Fibroblast of skin of right quadriceps (primary cell): ENCODE measurements at regions not wholly inside any gene's neighbourhood (a gene's known extent, or its start where the extent isn't known, plus 50 kb on each side); places are given as distances from the start of the nearest gene placed in this dataset.
A peak's percentile ranks its signal among the peaks of the same experiment; 100 is the strongest.

Source experiments
- DNase-seq: peaks from one replicate; pipeline ENCODE4 v3.0.0-alpha.2; 2013

DNA sequence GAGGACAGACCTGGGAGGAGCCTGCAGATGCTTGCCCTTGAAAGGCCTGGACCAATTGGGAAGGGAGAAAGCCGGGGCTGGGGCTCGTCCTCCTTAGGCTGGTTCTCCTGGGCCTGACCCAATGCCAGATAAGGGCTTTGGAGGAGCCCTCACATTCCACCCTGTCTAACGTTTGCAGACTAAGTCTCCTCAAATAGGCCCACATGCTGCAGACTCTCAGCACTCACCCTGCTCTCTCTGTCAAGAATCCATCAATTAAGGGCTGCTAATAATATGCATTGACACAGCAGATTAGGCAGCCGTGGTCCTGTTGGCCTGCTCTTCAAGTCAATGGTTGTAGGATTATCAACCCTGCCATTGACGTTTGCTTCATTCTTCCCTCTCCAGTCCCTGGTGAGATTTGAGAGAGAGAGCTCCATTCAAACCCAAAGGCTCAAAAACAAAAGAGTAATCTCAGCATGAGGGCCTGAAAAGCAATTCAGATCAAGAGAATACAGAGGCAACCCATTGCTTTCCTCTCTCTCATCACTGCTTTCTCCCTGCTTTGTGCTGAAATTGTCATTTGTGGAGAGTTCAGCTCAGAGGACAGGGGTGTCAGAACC lies 167.6 kb downstream of the INSIG2 start:
- no peak for DNase-seq

DNA sequence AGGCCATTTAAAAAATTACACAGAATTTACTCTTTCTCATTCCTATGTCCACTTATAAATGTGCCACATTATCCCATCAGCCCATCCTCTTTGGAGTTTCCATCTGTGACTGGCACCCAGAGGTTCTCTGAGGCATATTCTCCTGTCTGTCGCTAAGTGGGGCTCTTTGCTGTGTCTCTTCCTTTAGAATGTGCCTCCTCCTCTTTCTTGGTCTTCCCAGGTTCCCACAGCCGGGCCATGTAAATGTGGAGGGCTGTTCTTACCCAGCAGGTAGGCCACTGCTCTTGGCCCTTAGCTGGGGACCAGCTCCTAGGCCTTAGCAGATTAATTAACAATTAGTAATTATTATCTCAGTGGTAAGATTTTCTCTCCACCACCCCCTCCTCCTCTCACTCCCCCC lies 167.0 kb downstream of the INSIG2 start:
- DNase-seq, result no peak

- DNase-seq, result no peak
Observed at GRCh38 chr2:118254116-118254515, 165.8 kb downstream of the INSIG2 start.

- DNase-seq, result peak; percentile 88
Observed at GRCh38 chr2:118251427-118251826, 163.2 kb downstream of the INSIG2 start.

DNA sequence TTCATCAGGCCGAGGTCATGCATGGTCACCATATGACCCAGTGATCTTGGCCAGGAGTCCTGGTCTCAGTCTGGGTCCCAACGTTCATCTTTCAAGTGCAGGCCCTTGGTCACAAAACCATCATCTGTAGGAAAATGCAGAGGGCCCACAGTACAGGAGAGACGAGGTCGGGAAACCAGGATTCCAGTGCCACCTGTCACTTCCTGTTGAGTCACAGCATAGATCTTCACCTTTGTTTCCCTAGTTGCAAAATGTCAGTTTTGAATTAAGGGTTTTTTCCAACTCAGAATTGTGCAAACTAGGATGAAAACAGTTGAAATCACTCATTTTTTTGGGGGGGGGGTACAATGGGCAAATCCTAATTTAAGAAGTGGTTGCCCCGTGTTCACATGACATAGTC lies 162.2 kb downstream of the INSIG2 start:
- peak; percentile 38 for DNase-seq

DNA sequence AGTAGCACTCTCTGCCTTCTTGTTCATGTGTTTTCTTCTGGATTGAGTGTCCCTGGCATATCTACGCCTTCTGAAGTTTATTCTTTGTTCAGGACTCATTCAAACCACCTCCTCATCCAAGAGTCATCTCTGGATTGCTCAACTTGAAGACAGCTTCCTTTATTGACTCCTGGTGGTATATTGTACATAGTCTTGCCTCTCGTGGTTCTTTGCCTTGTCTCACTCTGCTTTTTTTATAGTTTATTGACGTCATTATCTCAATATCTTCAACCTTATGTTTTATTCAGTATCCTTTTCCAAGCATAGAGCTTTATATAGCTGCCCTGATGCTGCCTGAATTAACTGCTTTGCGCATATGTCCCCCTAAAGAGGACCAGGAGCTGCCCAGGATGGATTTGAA lies 161.7 kb downstream of the INSIG2 start:
- DNase-seq, result peak; percentile 88

- DNase-seq, result peak; percentile 93
Observed at GRCh38 chr2:118249531-118249930, 161.3 kb downstream of the INSIG2 start.

DNA sequence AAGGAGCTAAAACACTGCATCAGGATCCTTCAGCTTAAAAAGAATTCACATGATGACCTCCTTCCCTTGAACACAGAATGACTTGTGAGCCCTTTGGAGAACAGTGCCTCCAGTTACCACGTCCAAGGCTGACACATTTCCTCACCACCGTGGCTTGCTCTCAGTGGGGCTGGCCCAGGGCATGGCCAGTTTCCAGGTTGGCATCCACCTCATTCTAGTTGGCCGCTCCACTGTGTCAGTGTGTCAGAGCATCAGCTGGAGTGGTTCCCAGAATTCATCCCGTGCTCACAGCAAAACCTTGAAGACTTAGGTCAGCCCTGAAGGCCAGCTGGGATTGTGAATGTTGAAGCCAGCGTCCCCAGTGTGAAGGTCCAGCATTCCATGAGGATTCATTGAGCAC lies 158.5 kb downstream of the INSIG2 start:
- peak; percentile 9 for DNase-seq

DNA sequence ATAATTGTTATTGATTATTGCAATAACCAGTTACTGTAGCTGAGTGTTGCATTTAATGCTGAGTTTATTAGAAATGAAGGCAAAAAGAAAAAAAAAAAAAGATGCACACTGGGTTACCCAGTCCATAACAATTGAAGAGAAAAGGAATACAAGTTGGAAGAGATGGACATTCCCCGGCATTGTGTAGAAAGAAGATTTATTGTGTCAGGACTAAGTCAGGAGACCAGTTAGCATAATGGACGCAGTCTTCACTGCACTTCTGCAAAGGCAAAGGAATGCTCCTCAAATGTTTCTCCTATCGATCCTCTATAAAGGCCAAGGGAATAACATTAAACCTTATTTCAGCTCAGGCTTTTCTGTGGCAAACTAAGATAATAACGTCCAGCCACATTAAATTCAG lies 157.8 kb downstream of the INSIG2 start:
- no peak for DNase-seq

GRCh38 chr2:118244686-118245085 lies 156.4 kb downstream of the INSIG2 start:
- DNase-seq, result no peak

- DNase-seq, result no peak
Observed at GRCh38 chr2:118243031-118243430, 154.8 kb downstream of the INSIG2 start.

DNA sequence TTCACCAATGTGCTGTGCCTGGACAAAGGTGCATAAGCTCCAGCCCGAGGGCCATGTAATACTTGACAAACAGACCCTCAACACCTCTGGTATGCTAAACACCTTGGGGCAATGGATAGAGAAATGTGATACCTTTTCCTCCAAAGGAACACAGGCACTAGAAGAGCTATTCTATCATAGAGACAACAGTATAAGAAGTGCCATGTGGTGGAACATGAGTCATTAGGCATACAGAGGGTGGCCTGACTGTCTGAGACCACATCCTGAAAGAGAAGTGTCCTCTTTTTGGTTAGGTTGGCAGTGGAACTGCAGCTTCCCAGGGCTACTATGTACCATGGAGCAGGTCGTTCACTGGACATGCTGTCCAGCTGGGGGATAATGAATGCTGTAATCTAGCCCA lies 153.9 kb downstream of the INSIG2 start:
- peak; percentile 36 for DNase-seq

GRCh38 chr2:118241128-118241527 lies 152.9 kb downstream of the INSIG2 start:
- DNase-seq, result no peak

GRCh38 chr2:118240276-118240675 lies 152.0 kb downstream of the INSIG2 start:
- DNase-seq, result no peak

DNA sequence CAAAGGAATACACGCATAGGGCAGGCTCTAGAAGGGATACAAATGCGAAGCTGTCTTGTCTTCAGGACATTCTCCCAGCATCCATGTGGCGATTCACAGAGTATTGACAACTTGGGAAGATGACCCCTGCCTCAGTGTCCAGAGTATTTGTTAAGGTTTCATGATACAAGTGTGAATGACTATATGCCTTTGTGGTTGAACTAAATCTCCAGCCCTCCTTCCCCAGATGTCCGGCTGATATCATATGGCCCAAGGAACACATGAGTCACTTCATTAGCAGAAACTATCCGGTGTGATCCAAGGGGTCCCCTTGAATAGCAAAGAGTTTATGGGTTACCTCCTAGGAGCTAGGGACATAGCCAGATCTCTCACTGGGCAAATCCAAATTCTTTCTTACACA lies 151.0 kb downstream of the INSIG2 start:
- no peak for DNase-seq

DNA sequence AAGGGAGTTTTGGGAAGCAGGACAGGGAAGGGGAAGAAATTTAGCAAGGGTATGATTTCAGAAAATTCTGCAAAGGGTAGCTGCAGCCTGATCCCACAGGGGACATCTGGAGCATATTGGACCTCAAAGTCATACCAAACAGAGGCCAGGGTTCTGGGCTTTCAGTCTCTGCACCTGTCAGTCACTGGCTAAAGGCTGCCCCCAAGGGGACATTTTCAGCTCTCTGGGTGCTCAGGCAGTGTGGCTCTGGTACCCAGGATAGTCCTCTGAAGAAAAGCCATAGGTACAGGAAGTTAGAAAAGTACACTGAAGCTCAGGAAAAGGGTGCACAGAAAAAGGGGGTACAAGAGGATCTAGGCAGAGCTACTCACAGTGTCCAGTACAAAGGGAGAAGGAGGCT lies 149.2 kb downstream of the INSIG2 start:
- no peak for DNase-seq

- DNase-seq, result no peak
Observed at GRCh38 chr2:118232796-118233195, 144.5 kb downstream of the INSIG2 start.

DNA sequence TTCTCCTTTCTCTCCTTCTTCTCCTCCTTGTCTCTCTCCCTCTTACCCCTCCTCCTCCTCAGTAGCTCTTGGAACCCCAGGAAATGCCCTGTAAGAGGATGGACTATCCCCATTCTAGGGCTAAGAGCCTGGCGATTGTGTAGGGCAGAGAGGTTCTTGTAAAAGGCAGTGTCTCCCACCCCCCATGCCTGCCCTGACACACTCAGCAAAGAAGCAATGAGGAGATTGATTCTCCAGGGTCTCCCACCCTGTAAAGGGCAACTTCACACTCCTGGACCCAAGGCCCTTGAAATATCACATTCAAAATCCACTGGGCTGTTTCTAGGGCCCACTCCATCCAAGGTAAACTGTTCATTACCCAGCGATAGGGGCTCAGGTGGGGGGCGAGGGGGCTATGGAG lies 144.1 kb downstream of the INSIG2 start:
- DNase-seq, result no peak

- no peak for DNase-seq
Observed at GRCh38 chr2:118231759-118232158, 143.5 kb downstream of the INSIG2 start.

DNA sequence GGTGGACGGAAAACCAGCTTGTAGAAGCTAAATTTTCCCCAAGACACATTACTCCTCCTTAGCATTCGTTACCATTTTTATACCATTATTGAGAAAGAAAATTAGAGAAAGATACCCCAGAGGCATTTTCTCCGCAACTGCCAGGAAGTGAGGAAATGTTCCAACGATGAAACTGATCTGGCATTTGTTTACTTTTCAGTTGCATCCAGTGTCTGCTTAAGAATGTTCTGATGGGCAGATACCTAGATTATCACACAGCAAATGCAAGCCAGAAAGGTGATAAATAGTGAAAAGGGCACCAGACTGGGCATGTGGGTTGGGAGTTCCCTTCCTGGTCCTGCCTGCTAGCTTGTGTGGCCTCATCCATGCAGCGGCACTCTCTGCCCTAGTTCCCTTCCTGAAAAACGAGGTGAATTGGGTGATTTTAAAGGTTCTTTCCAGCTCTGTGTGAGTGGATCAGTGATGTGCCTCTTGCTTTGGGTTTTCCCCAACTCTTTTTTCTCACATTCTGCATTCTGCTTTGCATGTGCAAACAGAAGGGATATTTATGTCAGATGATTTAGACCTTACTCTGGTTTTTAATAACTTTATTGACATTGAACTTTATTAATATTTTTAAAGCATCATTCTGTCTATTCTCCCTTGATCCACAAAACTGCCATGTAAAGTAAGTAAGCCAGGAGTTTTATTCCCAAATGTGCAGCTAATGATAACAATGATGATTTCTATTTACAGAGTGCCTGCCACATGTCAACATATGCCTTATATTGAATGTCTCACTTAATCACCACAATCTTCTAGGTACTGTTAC lies 139.6 kb downstream of the INSIG2 start:
- no peak for DNase-seq

DNA sequence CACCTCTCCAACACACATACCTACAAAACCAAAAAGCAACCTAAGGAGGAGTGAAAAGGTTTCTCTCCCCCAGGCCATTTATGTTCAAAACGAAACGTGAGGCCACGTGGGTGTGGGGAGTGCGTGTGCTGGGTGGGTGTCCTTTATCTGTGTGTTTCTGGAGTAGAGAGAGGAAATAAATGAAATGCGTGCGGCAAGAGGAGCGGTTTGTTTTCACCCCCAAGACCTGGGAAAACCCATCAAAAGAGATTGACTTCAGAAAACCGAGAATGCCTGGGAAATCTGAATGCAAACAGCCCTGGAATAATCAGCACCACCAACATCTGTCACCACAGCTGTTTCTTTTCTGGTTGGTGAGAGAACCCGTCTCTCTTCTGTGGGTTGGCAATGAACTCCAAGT lies 137.4 kb downstream of the INSIG2 start:
- no peak for DNase-seq

- no peak for DNase-seq
Observed at GRCh38 chr2:118224895-118225311, 136.6 kb downstream of the INSIG2 start.

DNA sequence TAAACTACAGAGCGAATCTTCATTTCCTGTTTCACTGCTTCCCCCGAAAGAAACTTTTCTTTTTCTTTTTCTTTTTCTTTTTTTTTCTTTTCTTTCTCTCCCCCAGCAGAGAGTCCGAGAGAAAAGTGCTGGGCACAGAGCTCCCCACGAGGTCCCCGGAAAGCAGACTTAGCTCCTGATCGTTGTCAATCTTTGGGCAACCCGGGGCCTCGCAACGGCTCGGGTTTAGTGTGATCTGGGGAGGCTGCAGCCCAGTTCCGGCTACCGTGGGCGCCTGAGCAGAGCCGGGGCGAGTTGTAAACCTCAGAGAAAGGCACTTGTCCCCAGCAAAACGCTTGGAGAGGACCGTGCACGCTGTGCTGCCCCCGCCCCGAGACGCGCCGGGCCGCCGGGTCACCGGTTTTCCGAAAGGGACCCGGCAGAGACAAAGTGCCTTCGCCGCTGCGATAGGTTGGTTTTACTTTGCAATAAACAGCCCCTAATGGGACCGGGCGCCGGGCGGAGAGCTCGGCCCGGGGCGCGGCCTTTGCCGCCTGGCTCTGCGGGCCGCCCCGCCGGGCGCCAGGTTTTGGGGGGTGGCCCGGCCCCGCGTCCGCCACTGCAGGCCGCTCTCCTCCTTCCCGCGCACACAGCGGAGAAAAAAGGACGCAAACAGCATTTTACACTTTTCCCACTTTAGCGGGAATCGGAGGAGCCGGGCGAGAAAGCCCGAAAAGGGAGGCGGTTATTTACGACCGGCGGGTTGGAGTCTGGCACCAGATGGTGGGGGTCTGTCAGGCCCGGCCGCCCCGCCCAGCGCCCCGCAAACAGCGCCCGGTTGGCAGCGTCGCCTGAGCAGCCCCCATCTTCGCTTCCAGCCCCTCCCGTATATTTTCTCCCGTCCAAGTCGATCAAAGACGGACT lies 136.0 kb downstream of the INSIG2 start:
- DNase-seq, result peak; percentile 51
